Muscle of arm (tissue), 1 donor: ENCODE measurements at regions not wholly inside any gene's neighbourhood (a gene's known extent, or its start where the extent isn't known, plus 50 kb on each side); places are given as distances from the start of the nearest gene placed in this dataset.
"Not testable (repeated sequence)": the region's sequence is repeated elsewhere in the genome, so short reads cannot be mapped to it uniquely, and the experiment has no call there.

ENCODE experiments used
- DNase-seq: peaks from one replicate; pipeline ENCODE4 v3.0.0-alpha.2; 2013

GRCh38 chrX:4091046-4091760, 377.8 kb upstream of the PRKX start:
- no peak for DNase-seq

DNA sequence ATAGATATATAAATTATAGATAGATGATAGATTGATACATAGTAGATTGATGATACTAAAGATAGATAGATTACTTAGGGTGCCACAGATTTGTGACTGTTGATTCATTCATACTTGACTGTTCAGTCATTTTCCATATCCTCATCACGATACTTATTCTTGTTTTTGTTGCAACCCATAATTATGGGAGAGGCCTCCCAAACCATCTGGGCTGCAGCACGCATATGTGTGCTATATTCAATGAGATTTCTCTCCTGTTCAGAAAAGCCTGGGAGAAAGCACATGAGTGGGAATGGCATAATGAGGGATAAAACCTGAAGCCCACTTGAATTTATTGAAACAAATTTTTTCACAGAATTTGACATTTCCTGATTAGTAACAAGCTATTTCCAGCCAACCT, 346.4 kb upstream of the PRKX start:
- DNase-seq = no peak

DNA sequence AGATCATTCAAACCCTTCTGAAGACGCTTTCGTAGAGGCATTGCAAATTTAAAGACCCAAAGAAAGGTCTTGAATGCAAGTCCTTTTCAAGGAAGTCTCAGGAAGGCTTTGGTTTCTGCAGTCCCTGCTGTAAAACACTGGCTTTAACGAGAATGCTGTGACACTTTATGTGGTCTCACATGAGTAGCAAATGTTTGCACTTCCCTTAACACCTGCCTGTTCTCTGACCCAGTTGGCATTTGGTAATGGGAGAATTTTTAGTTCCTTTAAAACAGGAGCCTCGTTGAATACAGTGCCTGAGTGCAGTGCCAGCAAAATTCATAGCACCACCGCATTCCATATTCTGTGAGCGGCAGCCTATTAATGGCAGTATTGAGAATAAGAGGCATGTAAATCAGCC, 330.5 kb upstream of the PRKX start:
- DNase-seq = no peak

GRCh38 chrX:4035874-4036273, 322.4 kb upstream of the PRKX start:
- no peak for DNase-seq

DNA sequence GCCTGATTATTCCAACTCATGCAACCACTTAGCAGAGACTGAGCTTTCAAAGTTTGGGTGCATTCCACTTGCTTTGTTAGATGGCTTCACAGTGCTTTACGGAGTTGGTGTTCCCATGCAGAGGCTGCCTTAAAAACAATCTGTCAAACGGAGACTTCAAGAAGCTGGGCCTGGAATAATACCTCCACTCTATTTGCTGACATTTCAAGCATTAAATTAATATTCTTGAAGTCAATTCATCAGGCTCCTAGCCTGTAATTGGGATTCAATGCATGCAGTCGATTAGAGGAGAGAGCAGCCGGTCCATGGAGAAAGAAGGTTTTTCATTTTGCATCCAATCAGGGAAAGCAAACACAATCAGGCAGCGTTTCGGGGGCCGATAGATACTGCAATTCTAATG, 314.7 kb upstream of the PRKX start:
- no peak for DNase-seq

- DNase-seq = no peak
Observed at GRCh38 chrX:4005281-4005680, 291.8 kb upstream of the PRKX start.

DNA sequence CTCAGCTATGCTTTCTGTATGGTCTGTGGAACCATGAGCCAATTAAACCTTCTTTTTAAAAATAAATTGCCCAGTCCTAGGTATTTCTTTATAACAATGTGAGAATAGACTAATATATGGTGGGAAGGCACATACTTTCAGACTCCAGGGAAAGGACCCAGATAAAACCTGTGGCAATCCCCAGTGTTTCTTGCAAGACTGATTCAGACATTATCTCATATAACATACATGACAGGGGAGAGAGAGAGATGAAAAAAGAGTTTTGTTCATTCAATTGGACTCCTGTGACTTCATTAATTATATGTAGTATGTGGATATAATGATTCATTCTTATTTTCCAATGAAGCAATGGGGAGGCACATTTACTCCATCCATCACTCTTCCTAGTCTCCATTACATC, 291.4 kb upstream of the PRKX start:
- DNase-seq = no peak

DNA sequence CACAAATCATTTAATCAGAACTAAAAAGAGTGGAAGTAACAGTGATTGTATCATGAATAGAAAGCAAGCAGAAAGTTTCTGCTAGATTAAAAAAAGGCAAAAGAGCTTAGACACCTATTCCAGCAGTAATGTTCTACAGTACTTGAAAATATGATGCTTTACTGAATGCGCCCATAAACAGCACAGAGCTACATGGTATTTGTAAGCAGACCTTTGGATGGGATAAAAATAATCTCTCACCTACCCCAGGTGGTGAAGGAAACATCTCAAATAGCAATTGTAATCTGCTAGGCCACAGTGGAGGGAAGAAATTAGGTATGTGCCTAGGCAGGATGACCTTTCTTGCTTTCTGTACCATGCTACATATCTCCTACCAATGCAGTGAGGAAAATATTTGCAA, 280.9 kb upstream of the PRKX start:
- no peak for DNase-seq

- DNase-seq = no peak
Observed at GRCh38 chrX:3990569-3990968, 277.1 kb upstream of the PRKX start.

GRCh38 chrX:3972104-3972858, 258.8 kb upstream of the PRKX start:
- DNase-seq = not testable (repeated sequence)

GRCh38 chrX:3968749-3969148, 255.3 kb upstream of the PRKX start:
- DNase-seq = no peak

DNA sequence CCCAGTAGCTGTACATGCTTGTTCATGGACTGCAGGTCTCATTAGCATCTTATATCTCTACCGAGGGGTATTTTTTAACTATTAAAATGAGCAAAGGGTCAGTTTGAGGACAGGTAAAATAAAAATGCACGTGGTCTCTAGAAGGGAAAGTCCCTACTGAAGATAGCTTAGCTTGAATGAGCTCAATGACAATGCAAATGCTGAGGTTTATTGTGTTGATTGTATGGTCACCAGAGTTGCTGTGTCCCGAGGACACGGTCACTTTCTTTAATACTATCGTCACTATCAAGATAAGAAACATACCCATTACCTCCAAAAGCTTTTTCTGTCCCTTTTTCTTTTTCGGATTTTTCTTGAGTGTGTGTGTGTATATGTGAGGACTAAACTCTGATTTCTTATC, 250.5 kb upstream of the PRKX start:
- DNase-seq = no peak

DNA sequence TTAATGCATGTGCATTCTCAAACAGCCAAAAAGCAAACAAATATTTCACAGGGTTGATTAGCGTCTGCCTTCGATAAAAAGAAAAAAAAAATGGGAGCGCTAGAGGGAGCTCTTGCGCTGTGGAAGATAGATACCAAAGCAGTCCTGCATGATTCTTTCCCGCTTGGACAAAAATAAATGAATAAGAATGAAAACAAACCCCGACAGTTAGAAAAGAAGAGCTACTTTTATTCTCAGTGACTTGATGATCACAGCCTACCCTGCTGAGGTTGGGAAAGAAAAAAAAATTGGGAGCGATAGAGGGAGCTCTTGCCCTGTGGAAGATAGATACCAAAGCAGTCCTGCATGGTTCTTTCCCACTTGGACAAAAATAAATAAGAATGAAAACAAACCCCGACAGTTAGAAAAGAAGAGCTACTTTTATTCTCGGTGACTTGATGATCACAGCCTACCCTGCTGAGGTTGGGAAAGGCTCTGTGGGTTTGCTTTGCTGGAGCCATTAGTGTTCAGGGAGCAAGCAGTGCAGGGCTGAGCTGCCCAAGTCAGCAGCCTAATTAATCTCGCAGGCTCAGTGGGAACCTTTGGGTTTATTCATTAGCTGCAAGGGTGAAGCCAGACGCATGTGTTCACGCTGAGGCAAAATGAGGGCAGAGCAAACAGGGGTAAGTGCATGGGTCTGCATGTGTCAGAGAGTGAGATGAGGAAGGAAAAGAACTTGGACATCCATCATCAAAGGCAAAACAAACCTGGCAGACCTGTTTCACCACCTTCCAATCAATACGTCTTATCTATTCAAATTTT, 249.3 kb upstream of the PRKX start:
- peak; percentile 18 for DNase-seq

DNA sequence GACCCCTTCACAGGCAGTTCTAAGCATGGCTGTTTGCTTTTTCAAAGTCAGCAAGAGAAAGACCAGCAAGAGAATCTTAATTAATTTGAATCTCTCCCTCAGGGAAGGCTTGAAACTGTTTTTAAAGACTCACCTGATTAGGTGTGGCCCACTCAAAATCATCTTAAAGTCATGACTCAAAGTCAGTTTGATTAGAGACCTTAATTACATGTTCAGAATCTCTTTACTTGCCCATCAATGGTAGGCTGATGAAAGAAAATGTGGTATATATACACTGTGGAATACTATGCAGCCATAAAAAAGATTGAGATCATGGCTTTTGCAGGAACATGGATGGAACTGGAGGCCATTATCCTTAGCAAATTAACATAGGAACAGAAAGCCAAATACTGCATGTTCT, 247.5 kb upstream of the PRKX start:
- DNase-seq = no peak

DNA sequence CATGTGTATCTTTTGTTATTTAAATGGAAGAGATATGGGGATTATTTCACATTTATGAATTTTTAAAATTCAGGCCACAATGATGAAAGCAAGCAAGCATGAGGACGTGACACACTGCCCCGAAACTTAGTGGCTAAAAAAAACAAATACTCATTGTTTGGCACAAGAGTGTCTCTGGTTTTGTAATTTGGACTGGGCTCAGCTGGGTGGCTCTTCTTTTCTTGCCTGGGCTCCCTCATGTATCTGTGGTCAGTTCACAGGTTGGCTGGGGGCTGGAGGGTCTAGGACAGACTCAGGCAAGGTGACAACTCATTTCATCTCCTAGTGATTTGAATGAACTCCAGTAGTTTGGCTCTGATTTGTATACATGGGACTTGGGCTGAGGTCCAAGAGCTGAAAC, 238.4 kb upstream of the PRKX start:
- DNase-seq = no peak

GRCh38 chrX:3950373-3950772, 236.9 kb upstream of the PRKX start:
- peak; percentile 38 for DNase-seq

GRCh38 chrX:3943965-3944364, 230.5 kb upstream of the PRKX start:
- no peak for DNase-seq

DNA sequence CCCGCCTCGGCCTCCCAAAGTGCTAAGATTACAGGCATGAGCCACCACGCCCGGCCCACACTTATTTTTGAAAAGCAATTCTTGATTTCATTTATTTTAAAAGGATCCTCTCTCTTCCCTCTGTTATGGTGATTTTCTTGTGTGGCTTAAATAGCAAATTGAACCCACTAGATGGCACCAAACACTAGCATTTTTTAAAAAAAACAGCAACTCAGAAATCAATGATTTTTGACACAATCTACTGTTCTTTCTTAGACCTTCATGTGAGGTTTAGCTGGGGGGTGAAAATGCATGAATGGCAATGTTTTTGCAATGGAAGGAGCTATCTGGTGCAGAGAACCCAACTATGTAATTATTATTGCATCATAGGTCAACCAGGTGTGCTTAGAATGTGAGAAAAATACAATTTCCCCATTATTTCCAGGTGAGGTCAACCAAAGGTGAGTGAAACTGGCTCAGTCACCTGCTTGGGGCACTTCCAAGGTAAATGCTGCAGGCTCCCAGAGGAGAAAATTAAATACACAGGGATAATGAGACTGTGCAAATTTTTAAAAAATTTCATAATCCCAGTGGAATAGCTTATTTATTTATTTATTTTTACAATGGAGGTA, 226.7 kb upstream of the PRKX start:
- DNase-seq = peak; percentile 7

DNA sequence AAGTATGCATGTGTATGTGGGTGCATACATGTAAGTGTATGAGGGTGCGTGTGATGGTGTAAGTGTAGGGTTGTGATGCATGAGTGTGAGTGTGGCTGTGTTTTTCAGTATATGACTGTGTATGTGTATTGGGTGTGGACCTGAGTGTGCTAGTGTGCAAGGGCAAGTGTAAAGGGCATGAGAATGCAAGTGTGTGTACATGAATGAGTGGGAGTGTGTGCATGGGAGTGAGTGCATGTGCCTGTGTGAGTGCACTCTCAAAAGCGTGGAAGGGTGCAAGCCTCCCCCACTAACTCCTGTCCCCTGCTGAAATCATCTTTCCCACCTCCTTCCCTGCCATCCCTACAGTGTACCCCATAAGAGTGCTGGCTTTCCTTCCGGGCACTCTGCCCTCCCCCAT, 225.1 kb upstream of the PRKX start:
- DNase-seq = no peak

DNA sequence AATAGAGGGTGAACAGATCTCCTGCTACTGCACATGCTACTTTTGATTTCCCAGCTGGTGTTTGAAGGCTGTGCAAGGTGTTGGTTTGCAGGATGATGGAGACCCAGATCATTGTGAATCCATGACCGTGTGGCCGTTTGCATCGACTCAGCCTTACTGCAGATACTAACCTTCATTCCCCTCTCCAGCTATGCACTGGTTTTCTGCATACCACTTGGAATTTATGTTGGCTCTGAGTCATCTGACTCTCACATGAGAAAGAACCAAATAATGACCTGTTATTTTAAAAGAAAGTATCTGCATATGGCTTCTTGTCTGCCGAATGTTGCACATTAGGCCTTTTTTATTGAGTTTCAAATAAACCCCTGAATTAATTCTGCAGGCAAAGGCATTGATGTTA, 221.7 kb upstream of the PRKX start:
- not testable (repeated sequence) for DNase-seq

DNA sequence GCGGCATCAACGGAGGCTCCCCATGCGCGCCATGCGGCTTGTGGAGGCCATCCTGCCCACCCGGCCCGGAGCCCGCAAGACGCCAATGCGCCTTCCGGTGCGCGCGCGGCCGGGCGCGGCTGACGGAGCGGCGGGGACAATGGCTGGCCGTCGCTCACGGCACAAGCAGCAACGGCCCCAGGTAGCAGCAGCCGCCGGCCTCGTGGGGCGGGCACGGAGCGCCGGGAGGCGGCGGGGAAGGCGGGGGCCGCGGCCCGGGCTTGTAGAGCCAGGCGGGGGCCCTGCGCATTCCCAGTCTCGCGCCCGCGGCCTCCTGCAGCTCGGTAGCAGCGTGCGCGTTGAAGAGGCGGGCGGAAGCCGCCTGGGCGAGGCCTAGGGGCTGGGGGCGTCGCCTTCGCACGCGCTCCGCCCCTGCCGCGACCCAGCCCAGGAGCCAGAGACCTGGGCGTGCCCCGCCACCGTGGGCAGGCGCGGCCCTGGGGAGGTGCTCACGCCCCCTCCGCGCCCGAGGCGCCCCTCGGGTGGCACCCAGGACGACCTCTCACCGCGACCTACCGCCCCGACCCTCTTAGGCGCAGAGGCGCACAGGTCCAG, 207.1 kb upstream of the PRKX start:
- not testable (repeated sequence) for DNase-seq
